Loucy (cell line): ENCODE measurements at regions not wholly inside any gene's neighbourhood (a gene's known extent, or its start where the extent isn't known, plus 50 kb on each side); places are given as distances from the start of the nearest gene placed in this dataset.

Experiments
- H2AFZ ChIP-seq: fragments of 200-600 bp; sonication (generic); 2 replicates; pipeline ENCODE4 v1.6.0; 2016; ENCODE audit warnings: antibody characterized with exemption, mild to moderate bottlenecking, low read length, moderate library complexity
- H3F3A ChIP-seq: fragments of 200-600 bp; 2 replicates; pipeline ENCODE4 v1.6.0; 2016; ENCODE audit warnings: antibody characterized with exemption, low read depth, mild to moderate bottlenecking
- H3K27me3 ChIP-seq: fragments of 200-600 bp; sonication (generic); 2 replicates; pipeline ENCODE4 v1.6.1; 2014; ENCODE audit warnings: low read length, mild to moderate bottlenecking; ENCODE audit not compliant: insufficient read depth, poor library complexity, severe bottlenecking
- H3K36me3 ChIP-seq: fragments of 200-600 bp; sonication (generic); 2 replicates; pipeline ENCODE4 v1.6.1; 2016; ENCODE audit warnings: low read length; ENCODE audit not compliant: insufficient read depth
- H3K4me1 ChIP-seq: fragments of 200-600 bp; sonication (generic); 2 replicates; pipeline ENCODE4 v1.5.1; 2014; ENCODE audit warnings: low read length, mild to moderate bottlenecking; ENCODE audit not compliant: insufficient read depth, poor library complexity, severe bottlenecking
- H3K4me2 ChIP-seq: fragments of 200-600 bp; sonication (generic); 2 replicates; pipeline ENCODE4 v1.6.0; 2014; ENCODE audit warnings: antibody characterized with exemption, low read length, low read depth, mild to moderate bottlenecking; ENCODE audit not compliant: poor library complexity, severe bottlenecking
- H3K4me3 ChIP-seq: fragments of 200-600 bp; sonication (generic); 2 replicates; pipeline ENCODE4 v1.5.1; 2014; ENCODE audit warnings: low read length, mild to moderate bottlenecking, mixed read lengths; ENCODE audit not compliant: poor library complexity, severe bottlenecking
- H3K79me2 ChIP-seq: fragments of 200-600 bp; sonication (generic); 2 replicates; pipeline ENCODE4 v1.6.1; 2014; ENCODE audit warnings: low read length; ENCODE audit not compliant: insufficient read depth
- H3K9ac ChIP-seq: fragments of 200-600 bp; sonication (generic); 2 replicates; pipeline ENCODE4 v1.6.0; 2014; ENCODE audit warnings: mild to moderate bottlenecking, low read depth, low read length, moderate library complexity; ENCODE audit not compliant: poor library complexity, severe bottlenecking
- H3K9me2 ChIP-seq: fragments of 200-600 bp; sonication (generic); replicated peaks from 2 replicates; pipeline ENCODE4 v1.6.1; 2016; ENCODE audit warnings: low read depth, low read length, mixed read lengths
- H3K9me3 ChIP-seq: fragments of 200-600 bp; sonication (generic); 2 replicates; pipeline ENCODE4 v1.6.1; 2014; ENCODE audit warnings: mild to moderate bottlenecking, antibody characterized with exemption, low read length, low read depth; ENCODE audit not compliant: insufficient read depth
- H4K20me1 ChIP-seq: fragments of 200-600 bp; sonication (generic); 2 replicates; pipeline ENCODE4 v1.6.0; 2014; ENCODE audit warnings: antibody characterized with exemption, low read length, mild to moderate bottlenecking; ENCODE audit not compliant: insufficient read depth, poor library complexity, severe bottlenecking
- EZH2phosphoT487 ChIP-seq: fragments of 200-600 bp; IDR thresholded peaks from 2 replicates; pipeline ENCODE4 v1.6.1; 2018; ENCODE audit warnings: antibody characterized with exemption, mild to moderate bottlenecking, moderate library complexity, borderline replicate concordance
- TF ChIP-seq, protein P1 (sequence below): fragments of 200-600 bp; sonication (generic); conservative IDR thresholded peaks from 2 replicates; pipeline ENCODE4 v1.5.1; 2014; ENCODE audit warnings: mild to moderate bottlenecking, antibody characterized with exemption, low read length

DNA sequence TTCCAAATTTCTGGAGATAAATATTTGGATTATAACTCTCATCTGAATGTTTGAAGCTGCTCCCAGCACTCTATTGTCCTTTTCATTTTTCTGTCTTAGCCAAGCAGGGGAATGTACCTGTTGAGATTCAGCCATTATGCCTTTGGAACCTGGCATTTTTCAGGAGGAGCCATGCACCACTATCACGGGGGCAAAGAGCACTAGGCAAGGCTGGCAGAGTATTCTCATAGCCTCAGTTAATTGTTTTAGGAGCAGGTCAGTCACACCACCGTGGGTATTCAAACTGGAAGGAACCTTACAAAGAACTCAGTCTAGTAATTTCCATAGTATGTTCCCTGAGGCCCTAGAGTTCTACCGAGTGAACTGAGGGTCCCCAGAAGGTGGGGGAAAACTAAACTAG is 348.9 kb downstream of the TMEM114 start:
- H2AFZ ChIP-seq = no peak overlapping the region
- no peaks in the 10 kb centered on the region for H3K36me3 ChIP-seq
- no peaks in the 10 kb centered on the region for H3F3A ChIP-seq
- H3K4me3 ChIP-seq = no peak overlapping the region
- no peaks in the 10 kb centered on the region for H3K4me1 ChIP-seq
- no peaks in the 10 kb centered on the region for H3K27me3 ChIP-seq
- TF ChIP-seq, protein P1, sequence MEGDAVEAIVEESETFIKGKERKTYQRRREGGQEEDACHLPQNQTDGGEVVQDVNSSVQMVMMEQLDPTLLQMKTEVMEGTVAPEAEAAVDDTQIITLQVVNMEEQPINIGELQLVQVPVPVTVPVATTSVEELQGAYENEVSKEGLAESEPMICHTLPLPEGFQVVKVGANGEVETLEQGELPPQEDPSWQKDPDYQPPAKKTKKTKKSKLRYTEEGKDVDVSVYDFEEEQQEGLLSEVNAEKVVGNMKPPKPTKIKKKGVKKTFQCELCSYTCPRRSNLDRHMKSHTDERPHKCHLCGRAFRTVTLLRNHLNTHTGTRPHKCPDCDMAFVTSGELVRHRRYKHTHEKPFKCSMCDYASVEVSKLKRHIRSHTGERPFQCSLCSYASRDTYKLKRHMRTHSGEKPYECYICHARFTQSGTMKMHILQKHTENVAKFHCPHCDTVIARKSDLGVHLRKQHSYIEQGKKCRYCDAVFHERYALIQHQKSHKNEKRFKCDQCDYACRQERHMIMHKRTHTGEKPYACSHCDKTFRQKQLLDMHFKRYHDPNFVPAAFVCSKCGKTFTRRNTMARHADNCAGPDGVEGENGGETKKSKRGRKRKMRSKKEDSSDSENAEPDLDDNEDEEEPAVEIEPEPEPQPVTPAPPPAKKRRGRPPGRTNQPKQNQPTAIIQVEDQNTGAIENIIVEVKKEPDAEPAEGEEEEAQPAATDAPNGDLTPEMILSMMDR = no peak
- no peak for TF ChIP-seq EZH2phosphoT487
- H3K9ac ChIP-seq = no peak overlapping the region
- H3K9me2 ChIP-seq = no peaks in the 10 kb centered on the region
- no peaks in the 10 kb centered on the region for H4K20me1 ChIP-seq
- no peaks in the 10 kb centered on the region for H3K9me3 ChIP-seq
- no peak overlapping the region for H3K4me2 ChIP-seq
- H3K79me2 ChIP-seq = no peaks in the 10 kb centered on the region

DNA sequence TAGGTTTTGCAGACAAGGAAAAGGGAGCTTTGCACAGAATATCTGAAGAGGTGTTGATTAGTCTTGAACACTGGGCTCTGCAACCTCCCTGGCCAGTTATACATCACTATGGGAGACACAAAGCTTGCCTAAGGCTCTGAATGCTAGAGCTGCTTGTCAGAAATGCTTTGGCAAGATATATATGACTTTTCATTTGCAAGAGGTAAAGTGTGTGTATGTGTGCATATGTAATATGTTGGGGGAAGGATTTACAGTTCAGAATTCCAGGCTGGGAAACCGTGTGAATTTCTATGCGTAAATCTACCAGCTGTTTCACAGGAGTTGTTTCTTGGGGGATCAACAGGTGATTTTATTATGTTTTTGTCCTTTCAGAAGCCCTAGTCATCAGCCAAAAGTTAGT is 350.9 kb downstream of the TMEM114 start:
- no peaks in the 10 kb centered on the region for H3K36me3 ChIP-seq
- H3F3A ChIP-seq = no peaks in the 10 kb centered on the region
- H3K9me3 ChIP-seq = no peaks in the 10 kb centered on the region
- no peak overlapping the region for H3K4me2 ChIP-seq
- no peaks in the 10 kb centered on the region for H3K27me3 ChIP-seq
- no peaks in the 10 kb centered on the region for H3K9me2 ChIP-seq
- H3K79me2 ChIP-seq = no peaks in the 10 kb centered on the region
- no peak overlapping the region for H3K9ac ChIP-seq
- TF ChIP-seq, protein P1 = no peak
- TF ChIP-seq EZH2phosphoT487 = no peak
- no peak overlapping the region for H3K4me3 ChIP-seq
- H4K20me1 ChIP-seq = no peaks in the 10 kb centered on the region
- H2AFZ ChIP-seq = no peak overlapping the region
- H3K4me1 ChIP-seq = no peaks in the 10 kb centered on the region

DNA sequence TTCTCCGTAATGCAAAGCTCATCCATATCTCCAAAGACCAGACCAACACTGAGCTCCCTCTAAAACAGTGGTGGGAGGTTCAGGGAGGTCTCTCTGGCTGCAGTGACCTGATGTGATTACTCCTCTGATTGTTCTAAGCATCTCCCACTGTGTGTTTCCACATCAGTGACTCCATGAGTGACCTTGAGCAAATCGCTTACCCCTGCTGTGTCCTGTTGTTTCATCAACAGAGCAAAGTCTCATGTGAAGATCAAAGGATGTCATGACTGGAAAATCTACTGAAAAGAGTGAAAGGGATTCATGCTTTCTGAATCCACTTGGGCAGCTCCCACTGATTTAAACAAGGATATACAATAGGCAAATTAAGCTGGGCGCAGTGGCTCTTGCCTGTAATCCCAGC is 352.9 kb downstream of the TMEM114 start:
- no peak overlapping the region for H2AFZ ChIP-seq
- H3K9me2 ChIP-seq = no peaks in the 10 kb centered on the region
- no peaks in the 10 kb centered on the region for H3K27me3 ChIP-seq
- no peaks in the 10 kb centered on the region for H4K20me1 ChIP-seq
- no peaks in the 10 kb centered on the region for H3K9me3 ChIP-seq
- no peaks in the 10 kb centered on the region for H3F3A ChIP-seq
- TF ChIP-seq, protein P1 = no peak
- TF ChIP-seq EZH2phosphoT487 = no peak
- H3K4me2 ChIP-seq = no peak overlapping the region
- no peaks in the 10 kb centered on the region for H3K36me3 ChIP-seq
- no peaks in the 10 kb centered on the region for H3K79me2 ChIP-seq
- no peak overlapping the region for H3K9ac ChIP-seq
- H3K4me3 ChIP-seq = no peak overlapping the region
- H3K4me1 ChIP-seq = no peaks in the 10 kb centered on the region
